Ishikawa (cell line): ENCODE measurements at regions not wholly inside any gene's neighbourhood (a gene's known extent, or its start where the extent isn't known, plus 50 kb on each side); places are given as distances from the start of the nearest gene placed in this dataset.

ENCODE experiments used
- CEBPB ChIP-seq: IDR thresholded peaks from 2 replicates; pipeline ENCODE4 v1.6.1; 2012
- CREB1 ChIP-seq: IDR thresholded peaks from 2 replicates; pipeline ENCODE4 v1.6.1; 2012; ENCODE audit warnings: low read depth
- EGR1 ChIP-seq: IDR thresholded peaks from 2 replicates; pipeline ENCODE4 v1.6.1; 2012
- EP300 ChIP-seq: IDR thresholded peaks from 2 replicates; pipeline ENCODE4 v1.6.1; 2012; ENCODE audit warnings: borderline replicate concordance
- FOXM1 ChIP-seq: IDR thresholded peaks from 2 replicates; pipeline ENCODE4 v1.6.1; 2012; ENCODE audit warnings: low read depth, borderline replicate concordance
- NFIC ChIP-seq: IDR thresholded peaks from 2 replicates; pipeline ENCODE4 v1.6.1; 2012
- RAD21 ChIP-seq: IDR thresholded peaks from 2 replicates; pipeline ENCODE4 v1.6.1; 2012; ENCODE audit warnings: low read depth
- REST ChIP-seq: IDR thresholded peaks from 2 replicates; pipeline ENCODE4 v1.6.1; 2012; ENCODE audit warnings: low read depth, mild to moderate bottlenecking
- TAF1 ChIP-seq: IDR thresholded peaks from 2 replicates; pipeline ENCODE4 v1.6.1; 2012; ENCODE audit warnings: low read depth, mild to moderate bottlenecking
- TCF12 ChIP-seq: IDR thresholded peaks from 2 replicates; pipeline ENCODE4 v1.6.1; 2012; ENCODE audit warnings: low read depth
- TEAD4 ChIP-seq: IDR thresholded peaks from 2 replicates; pipeline ENCODE4 v1.6.1; 2012
- USF1 ChIP-seq: IDR thresholded peaks from 2 replicates; pipeline ENCODE4 v1.6.1; 2012
- YY1 ChIP-seq: IDR thresholded peaks from 2 replicates; pipeline ENCODE4 v1.6.1; 2012; ENCODE audit warnings: low read depth
- ZBTB7A ChIP-seq: IDR thresholded peaks from 2 replicates; pipeline ENCODE4 v1.6.1; 2012; ENCODE audit warnings: low read depth
- TF ChIP-seq, protein P1 (sequence below): IDR thresholded peaks from 2 replicates; pipeline ENCODE4 v1.6.1; 2012

DNA sequence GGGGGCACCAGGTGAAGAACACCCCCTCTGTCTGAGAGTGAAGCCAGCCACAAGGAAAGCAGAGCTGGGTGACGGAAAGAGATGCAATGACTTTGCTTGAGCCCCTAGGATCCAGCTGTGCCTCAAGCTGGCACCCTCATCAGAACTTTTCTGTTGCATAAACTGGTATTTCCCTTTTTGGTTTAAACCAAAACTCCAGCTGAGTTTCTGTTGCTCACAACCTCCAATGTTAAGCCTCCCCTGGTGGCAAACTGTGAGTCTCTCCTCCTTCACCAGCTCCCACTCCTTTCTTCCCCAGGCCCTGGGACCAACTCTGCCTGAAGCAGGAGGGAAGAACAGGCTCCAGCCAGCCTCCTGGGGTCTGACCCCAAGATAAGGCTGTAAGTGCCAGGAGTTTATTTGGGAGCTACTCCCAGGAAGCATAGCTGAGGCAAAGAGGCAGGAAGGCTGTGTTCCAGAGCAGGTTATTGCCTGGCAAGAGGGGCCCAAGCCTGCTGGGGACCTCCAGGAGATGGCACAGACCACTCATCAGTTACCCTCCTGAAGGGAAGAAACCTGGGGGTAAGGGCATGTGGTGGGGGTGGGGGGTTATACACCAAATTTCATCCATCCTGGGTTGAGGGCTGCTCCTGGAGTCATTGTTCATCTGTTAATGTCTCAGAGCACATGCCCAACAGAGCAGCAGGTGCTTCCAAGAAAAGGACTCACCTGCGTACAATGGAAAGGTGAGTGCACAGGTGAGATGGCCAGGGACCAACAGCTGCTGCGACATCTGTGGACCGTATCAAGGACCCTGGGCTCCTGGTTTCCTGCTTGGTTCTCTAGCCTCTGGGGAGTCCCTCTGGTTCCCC is 73.3 kb upstream of the NANOS1 start:
- TF ChIP-seq FOXM1 (no peak), USF1 (no peak), TAF1 (no peak), CREB1 (no peak), TEAD4 (no peak), ZBTB7A (no peak), YY1 (no peak), NFIC (no peak), REST (no peak), EP300 (no peak), TCF12 (no peak), CEBPB (no peak), EGR1 (no peak), RAD21 (no peak)
- TF ChIP-seq, protein P1, sequence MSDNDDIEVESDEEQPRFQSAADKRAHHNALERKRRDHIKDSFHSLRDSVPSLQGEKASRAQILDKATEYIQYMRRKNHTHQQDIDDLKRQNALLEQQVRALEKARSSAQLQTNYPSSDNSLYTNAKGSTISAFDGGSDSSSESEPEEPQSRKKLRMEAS = no peak

DNA sequence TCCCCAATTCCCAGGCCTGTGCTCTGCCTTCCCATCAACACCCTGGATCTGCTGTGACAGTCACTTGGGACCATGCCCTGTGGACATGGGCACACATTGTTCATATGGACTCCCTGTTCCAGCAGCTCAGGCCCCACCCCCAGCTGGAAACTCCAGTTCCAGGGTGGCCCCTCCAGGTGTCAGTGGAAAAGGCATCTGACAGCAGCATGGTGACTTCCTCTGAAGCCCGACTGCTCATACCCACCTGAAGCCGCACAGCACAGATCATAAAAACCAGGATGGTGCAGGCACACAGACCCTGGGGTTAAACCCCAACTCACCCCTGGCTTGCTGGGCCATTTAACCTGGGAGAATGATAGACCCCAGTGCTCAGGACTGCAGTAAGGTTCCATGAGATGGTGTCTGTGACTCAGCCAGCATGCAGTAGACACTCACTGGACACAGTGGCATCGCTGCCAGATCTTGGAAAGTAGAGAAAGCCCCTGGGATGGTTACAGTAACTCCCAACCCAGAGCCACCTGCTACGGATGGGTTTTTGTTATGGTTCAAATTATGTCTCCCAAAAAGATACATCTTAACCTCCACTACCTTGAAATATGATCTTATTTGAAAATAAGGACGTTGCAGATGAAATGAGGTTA is 72.6 kb upstream of the NANOS1 start:
- TF ChIP-seq USF1 (no peak), TEAD4 (no peak), REST (no peak), FOXM1 (no peak), TAF1 (no peak), EGR1 (no peak), CREB1 (no peak), CEBPB (no peak), RAD21 (no peak), NFIC (no peak), TCF12 (no peak), ZBTB7A (no peak), YY1 (no peak), EP300 (no peak)
- TF ChIP-seq, protein P1 = no peak

DNA sequence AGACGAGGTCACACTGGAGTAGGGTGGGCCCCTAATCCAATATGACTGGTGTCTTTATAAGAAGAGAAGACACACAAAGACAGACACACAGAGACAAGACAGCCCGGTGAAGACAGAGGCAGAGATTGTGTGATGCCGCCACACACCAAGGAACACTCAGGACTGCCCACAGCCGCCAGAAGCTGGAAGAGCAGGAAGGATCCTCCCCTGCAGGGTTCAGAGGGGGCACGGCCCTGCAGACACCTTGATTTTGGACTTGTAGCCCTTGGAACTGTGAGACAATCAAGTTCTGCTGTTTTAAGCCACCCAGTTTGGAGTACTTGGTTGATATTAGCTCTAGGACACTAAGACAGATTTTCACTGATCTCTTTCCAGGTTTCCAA is 72.1 kb upstream of the NANOS1 start:
- TF ChIP-seq USF1 = no peak
- TF ChIP-seq CREB1 = no peak
- TF ChIP-seq, protein P1 = no peak
- TF ChIP-seq TEAD4 = no peak
- TF ChIP-seq EGR1 = no peak
- no peak for TF ChIP-seq RAD21
- TF ChIP-seq NFIC = no peak
- no peak for TF ChIP-seq FOXM1
- no peak for TF ChIP-seq CEBPB
- no peak for TF ChIP-seq TAF1
- TF ChIP-seq REST = no peak
- TF ChIP-seq YY1 = no peak
- no peak for TF ChIP-seq EP300
- TF ChIP-seq TCF12 = no peak
- no peak for TF ChIP-seq ZBTB7A
